GM12878 (cell line): ENCODE measurements at regions not wholly inside any gene's neighbourhood (a gene's known extent, or its start where the extent isn't known, plus 50 kb on each side); places are given as distances from the start of the nearest gene placed in this dataset.
"Not testable (repeated sequence)": the region's sequence is repeated elsewhere in the genome, so short reads cannot be mapped to it uniquely, and the experiment has no call there.

ENCODE experiments used
- ATAC-seq: fragments of 200-7000 bp; cut with Tn5 transposase; 3 replicates; pipeline ENCODE4 v1.9.1; 2020; ENCODE audit warnings: mild to moderate bottlenecking, moderate library complexity
- BruUV-seq: library from RNA; stranded (reverse); fragments of 400-500 nt; replicated peaks from 2 replicates; lab custom pipeline; 2021; lab: Mats Ljungman, UMichigan
- CTCF ChIA-PET: fragments of 300-600 bp; sonication (Branson Sonifier 250); formaldehyde crosslinking; extraction: SDS; loops from one replicate; lab custom pipeline; 2021; ENCODE audit warnings: inconsistent platforms; lab: Yijun Ruan, JAX
- POLR2A ChIA-PET: fragments of 350-600 bp; formaldehyde crosslinking; extraction: SDS; loops from one replicate; lab custom pipeline; 2021; ENCODE audit warnings: inconsistent platforms; lab: Charles Lee
- RAD21 ChIA-PET: fragments of 300-600 bp; sonication (Branson Sonifier 250); formaldehyde crosslinking; loops from one replicate; lab custom pipeline; 2023; ENCODE audit warnings: antibody characterized with exemption; ENCODE audit not compliant: unreplicated experiment; lab: Charles Lee
- SMC1A ChIA-PET: fragments of 300-600 bp; sonication (Branson Sonifier 250); formaldehyde crosslinking; loops from one replicate; lab custom pipeline; 2023; ENCODE audit not compliant: unreplicated experiment, uncharacterized antibody; lab: Charles Lee
- DNase-seq: peaks from one replicate; pipeline ENCODE4 v3.0.0-alpha.2; 2011; ENCODE audit warnings: low read depth, low spot score
- FAIRE-seq: peaks from 3 replicates; lab custom pipeline; 2011; peaks lifted over from hg19 to GRCh38; lab: Jason Lieb, UNC
- H2AFZ ChIP-seq: 2 replicates; pipeline ENCODE4 v1.6.0; 2011; ENCODE audit warnings: low read depth, low read length, control low read depth; ENCODE audit not compliant: control insufficient read depth
- H3K27ac ChIP-seq: 2 replicates; pipeline ENCODE4 v1.5.1; 2011; ENCODE audit warnings: control low read depth; ENCODE audit not compliant: control insufficient read depth, insufficient read depth
- H3K27me3 ChIP-seq, 2 experiments: replicated peaks in 1 of 2; 2 replicates each; pipeline versions ENCODE4 v1.6.0 to v1.6.1; 2011; ENCODE audit warnings: low read length in 1 of 2; ENCODE audit not compliant: control insufficient read depth in 2 of 2, insufficient read depth in 2 of 2
- H3K36me3 ChIP-seq, 2 experiments: 2 replicates each; pipeline ENCODE4 v1.5.1; 2011; ENCODE audit warnings: low read length in 1 of 2; ENCODE audit not compliant: control insufficient read depth in 2 of 2, insufficient read depth in 2 of 2
- H3K4me1 ChIP-seq: 2 replicates; pipeline ENCODE4 v1.6.1; 2011; ENCODE audit warnings: mild to moderate bottlenecking, low read length, moderate library complexity, mixed read lengths; ENCODE audit not compliant: control insufficient read depth, insufficient read depth
- H3K4me2 ChIP-seq: 2 replicates; pipeline ENCODE4 v1.6.0; 2011; ENCODE audit warnings: control low read depth; ENCODE audit not compliant: control insufficient read depth, insufficient read depth
- H3K4me3 ChIP-seq: fragments of 200-600 bp; sonication (generic); 2 replicates; pipeline ENCODE4 v1.5.1; 2016
- H3K79me2 ChIP-seq: 2 replicates; pipeline ENCODE4 v1.6.0; 2011; ENCODE audit warnings: low read length; ENCODE audit not compliant: control insufficient read depth, insufficient read depth
- H3K9ac ChIP-seq: 2 replicates; pipeline ENCODE4 v1.8.0; 2011; ENCODE audit warnings: low read length, control low read depth, mixed read lengths; ENCODE audit not compliant: control insufficient read depth, insufficient read depth
- H3K9me3 ChIP-seq: replicated peaks from 3 replicates; pipeline ENCODE4 v1.5.1; 2011; ENCODE audit warnings: mild to moderate bottlenecking, low read length; ENCODE audit not compliant: control insufficient read depth, insufficient read depth
- H4K20me1 ChIP-seq: 2 replicates; pipeline ENCODE4 v1.6.0; 2011; ENCODE audit not compliant: control insufficient read depth, insufficient read depth
- BCLAF1 ChIP-seq: fragments of 450-650 bp; IDR thresholded peaks from 2 replicates; pipeline ENCODE4 v1.6.1; 2017; ENCODE audit warnings: antibody characterized with exemption, mild to moderate bottlenecking, moderate library complexity
- CBX3 ChIP-seq: fragments of 200-600 bp; sonication (generic); IDR thresholded peaks from 2 replicates; pipeline ENCODE4 v1.6.1; 2016; ENCODE audit warnings: low read depth, borderline replicate concordance
- HDGF ChIP-seq: fragments of 450-650 bp; IDR thresholded peaks from 2 replicates; pipeline ENCODE4 v1.6.1; 2016; ENCODE audit warnings: antibody characterized with exemption
- KLF5 ChIP-seq: fragments of 450-650 bp; IDR thresholded peaks from 2 replicates; pipeline ENCODE4 v1.6.1; 2014; ENCODE audit warnings: mild to moderate bottlenecking; ENCODE audit not compliant: partially characterized antibody
- POLR2A ChIP-seq: IDR thresholded peaks from 2 replicates; pipeline ENCODE4 v1.6.1; 2011; ENCODE audit warnings: low read depth, mild to moderate bottlenecking, low read length
- STAT1 ChIP-seq: fragments of 450-650 bp; conservative IDR thresholded peaks from 2 replicates; pipeline ENCODE4 v1.6.1; 2014; ENCODE audit warnings: antibody characterized with exemption, mild to moderate bottlenecking
- WGBS: methylation state at CpG from one replicate; pipeline ENCODE4 v1.1.6; 2016; ENCODE audit warnings: low lambda C conversion rate; ENCODE audit not compliant: insufficient replicate concordance, insufficient coverage; ENCODE audit errors: missing lambda C conversion rate; 5-methylcytosine and 5-hydroxymethylcytosine counted together
- in situ Hi-C: fragments of 300-500 bp; cut with MboI; formaldehyde crosslinking; loops from 9 replicates; pipeline ENCODE4 v1.14.3; 2018; ENCODE audit warnings: mixed read lengths
- intact Hi-C: fragments of 100-400 bp; cut with micrococcal nuclease; formaldehyde crosslinking; loops from one replicate; pipeline ENCODE4 v1.14.2; 2022; ENCODE audit not compliant: unreplicated experiment

DNA sequence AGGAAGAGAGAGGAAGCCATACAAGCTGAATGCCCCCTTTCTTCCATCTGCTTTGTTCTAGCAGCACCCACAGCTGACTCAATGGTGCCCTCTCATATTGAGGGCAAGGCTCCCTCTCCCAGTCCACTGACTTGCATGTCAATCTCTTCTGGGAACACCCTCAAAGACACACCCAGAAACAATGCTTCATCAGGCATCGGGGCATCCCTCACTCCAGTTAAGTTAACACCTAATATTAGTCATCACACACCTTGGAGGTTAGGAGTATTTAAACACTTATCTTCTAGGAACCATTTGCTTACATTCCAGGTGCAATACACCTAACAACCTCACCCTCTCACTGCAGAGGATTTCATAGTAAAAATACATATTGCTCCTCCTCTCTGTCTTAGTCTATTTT lies 993.5 kb upstream of the DDX18 start:
- Histone ChIP-seq H3K27ac (no peak overlapping the region), H3K79me2 (no peaks in the 10 kb centered on the region), H3K4me3 (no peak overlapping the region), H3K4me2 (no peak overlapping the region), H3K9ac (no peak overlapping the region), H3K36me3 (no peaks in the 10 kb centered on the region), H3K4me1 (no peaks in the 10 kb centered on the region), H3K9me3 (no peaks in the 10 kb centered on the region), H2AFZ (no peak overlapping the region), H4K20me1 (no peaks in the 10 kb centered on the region), H3K27me3 (no peaks in the 10 kb centered on the region)
- intact Hi-C loops = no loop called here
- SMC1A ChIA-PET = no interaction called here
- 0% methylated on average over 1 of the region's 1 CpG for WGBS
- POLR2A ChIA-PET = no interaction called here
- in situ Hi-C loops = no loop called here
- no TSS peak for BruUV-seq
- no peak for ATAC-seq
- DNase-seq = no peak
- CTCF ChIA-PET = no interaction called here
- RAD21 ChIA-PET = no interaction called here
- no peak for TF ChIP-seq CBX3
- no peak for TF ChIP-seq POLR2A
- TF ChIP-seq BCLAF1 = no peak
- TF ChIP-seq KLF5 = no peak
- no peak for TF ChIP-seq HDGF
- TF ChIP-seq STAT1 = no peak
- FAIRE-seq = no peak

GRCh38 chr2:116829543-116829942 lies 984.9 kb upstream of the DDX18 start:
- POLR2A ChIA-PET, in situ Hi-C loops, H3K9ac ChIP-seq, H3K4me3 ChIP-seq, H3K9me3 ChIP-seq, H3K36me3 ChIP-seq, H3K27ac ChIP-seq, H3K27me3 ChIP-seq, H4K20me1 ChIP-seq, DNase-seq, RAD21 ChIA-PET, BruUV-seq, H3K4me2 ChIP-seq, CTCF ChIA-PET, ATAC-seq, H2AFZ ChIP-seq, intact Hi-C loops, FAIRE-seq, H3K4me1 ChIP-seq, H3K79me2 ChIP-seq, SMC1A ChIA-PET: not testable (repeated sequence)
- WGBS = 82% methylated on average over 8 of the region's 16 CpGs
